Trophoblast cell (in vitro differentiated cells and primary cell): ENCODE measurements at regions not wholly inside any gene's neighbourhood (a gene's known extent, or its start where the extent isn't known, plus 50 kb on each side); places are given as distances from the start of the nearest gene placed in this dataset.

ENCODE experiments used
- DNase-seq, 2 donors: peaks; one replicate each; pipeline ENCODE4 v3.0.0-alpha.2; 2016
- H2AFZ ChIP-seq: 2 replicates; pipeline ENCODE4 v1.6.1; 2013; ENCODE audit warnings: low read length, moderate library complexity, mild to moderate bottlenecking; ENCODE audit not compliant: insufficient read depth, poor library complexity
- H2AK5ac ChIP-seq: 2 replicates; pipeline ENCODE4 v1.6.1; 2013; ENCODE audit warnings: mild to moderate bottlenecking, low read length
- H2BK120ac ChIP-seq: 2 replicates; pipeline ENCODE4 v1.6.1; 2013; ENCODE audit warnings: low read length, mild to moderate bottlenecking, moderate library complexity; ENCODE audit not compliant: insufficient read depth, poor library complexity
- H2BK12ac ChIP-seq: 2 replicates; pipeline ENCODE4 v1.6.1; 2013; ENCODE audit warnings: mild to moderate bottlenecking, low read length, moderate library complexity
- H2BK5ac ChIP-seq: 2 replicates; pipeline ENCODE4 v1.6.1; 2013; ENCODE audit warnings: low read length, low read depth, moderate library complexity, mild to moderate bottlenecking; ENCODE audit not compliant: poor library complexity
- H3K14ac ChIP-seq: 2 replicates; pipeline ENCODE4 v1.6.1; 2013; ENCODE audit warnings: mild to moderate bottlenecking, low read length
- H3K18ac ChIP-seq: 2 replicates; pipeline ENCODE4 v1.6.1; 2013; ENCODE audit warnings: mild to moderate bottlenecking, low read length
- H3K23ac ChIP-seq: 2 replicates; pipeline ENCODE4 v1.6.1; 2013; ENCODE audit warnings: low read length
- H3K27ac ChIP-seq: 2 replicates; pipeline ENCODE4 v1.5.1; 2013; ENCODE audit warnings: low read depth, mild to moderate bottlenecking, inconsistent platforms, low read length, moderate library complexity
- H3K27me3 ChIP-seq: 2 replicates; pipeline ENCODE4 v1.6.1; 2013; ENCODE audit warnings: inconsistent platforms, mild to moderate bottlenecking, low read length, moderate library complexity; ENCODE audit not compliant: insufficient read depth
- H3K36me3 ChIP-seq, 2 experiments: 1 replicate in 1 of 2; 2 replicates in 1 of 2; pipeline ENCODE4 v1.6.1; 2013; ENCODE audit warnings: low read length in 2 of 2, mild to moderate bottlenecking in 2 of 2, moderate library complexity in 1 of 2; ENCODE audit not compliant: insufficient read depth in 2 of 2, control insufficient read depth in 1 of 2
- H3K4ac ChIP-seq: 2 replicates; pipeline ENCODE4 v1.6.1; 2013; ENCODE audit warnings: low read depth, mild to moderate bottlenecking, low read length, moderate library complexity
- H3K4me1 ChIP-seq, 2 experiments: 1 replicate in 1 of 2; 2 replicates in 1 of 2; pipeline ENCODE4 v1.6.1; 2013; ENCODE audit warnings: low read length in 2 of 2, mild to moderate bottlenecking in 2 of 2, moderate library complexity in 1 of 2; ENCODE audit not compliant: insufficient read depth in 2 of 2, control insufficient read depth in 1 of 2
- H3K4me2 ChIP-seq: 2 replicates; pipeline ENCODE4 v1.6.1; 2013; ENCODE audit warnings: inconsistent platforms, mild to moderate bottlenecking, low read length, moderate library complexity
- H3K4me3 ChIP-seq: 2 replicates; pipeline ENCODE4 v1.5.1; 2013; ENCODE audit warnings: mild to moderate bottlenecking, low read depth, low read length, inconsistent platforms
- H3K79me1 ChIP-seq: one replicate; pipeline ENCODE4 v1.6.1; 2013; ENCODE audit warnings: low read length
- H3K79me2 ChIP-seq: 2 replicates; pipeline ENCODE4 v1.6.1; 2013; ENCODE audit warnings: low read length, mild to moderate bottlenecking; ENCODE audit not compliant: control insufficient read depth, insufficient read depth, poor library complexity
- H3K9ac ChIP-seq: 2 replicates; pipeline ENCODE4 v1.6.1; 2013; ENCODE audit warnings: mild to moderate bottlenecking, low read length
- H3K9me3 ChIP-seq: 2 replicates; pipeline ENCODE4 v1.6.1; 2013; ENCODE audit warnings: low read depth, mild to moderate bottlenecking, control low read depth, inconsistent platforms, low read length; ENCODE audit not compliant: insufficient read depth
- H4K12ac ChIP-seq: 2 replicates; pipeline ENCODE4 v1.6.1; 2013; ENCODE audit warnings: low read depth, mild to moderate bottlenecking, low read length, moderate library complexity
- H4K8ac ChIP-seq: 2 replicates; pipeline ENCODE4 v1.6.1; 2013; ENCODE audit warnings: low read depth, mild to moderate bottlenecking, low read length, moderate library complexity
- H4K91ac ChIP-seq: one replicate; pipeline ENCODE4 v1.6.1; 2013; ENCODE audit warnings: low read depth, mild to moderate bottlenecking, low read length, moderate library complexity
- WGBS: extraction: QIAGEN DNeasy Blood & Tissue Kit; methylation state at CpG from one replicate; pipeline ENCODE4 v1.1.7; 2013; ENCODE audit warnings: missing lambda C conversion rate; ENCODE audit not compliant: insufficient read length, insufficient coverage; ENCODE audit errors: extremely low coverage; 5-methylcytosine and 5-hydroxymethylcytosine counted together

GRCh38 chr1:81007024-81007423 lies 793.7 kb upstream of the ADGRL2 start:
- Histone ChIP-seq H2BK12ac (no peak overlapping the region), H3K4ac (no peak overlapping the region), H3K79me1 (peaks cover 3% of the 10 kb centered on the region), H3K23ac (no peak overlapping the region), H4K12ac (no peak overlapping the region), H3K27ac (peak overlapping the region; percentile 69), H3K18ac (no peak overlapping the region), H3K27me3 (no peaks in the 10 kb centered on the region), H3K4me2 (no peak overlapping the region), H2BK120ac (no peak overlapping the region), H4K8ac (no peak overlapping the region), H3K36me3 (no peaks in the 10 kb centered on the region), H3K4me3 (no peak overlapping the region), H4K91ac (no peak overlapping the region), H3K4me1 (peaks cover 3% of the 10 kb centered on the region in 2 experiments), H2AK5ac (no peak overlapping the region), H3K79me2 (no peaks in the 10 kb centered on the region), H3K14ac (no peak overlapping the region), H3K9ac (no peak overlapping the region), H2AFZ (no peak overlapping the region), H2BK5ac (no peak overlapping the region), H3K9me3 (no peaks in the 10 kb centered on the region)
- peak; percentile 7 to 76 for DNase-seq
- no CpG with 5 or more reads among the region's 3 CpGs for whole genome bisulfite sequencing

- no peak overlapping the region for H3K4ac ChIP-seq
- peaks cover 3% of the 10 kb centered on the region in 2 experiments for H3K4me1 ChIP-seq
- no peak overlapping the region for H4K91ac ChIP-seq
- H3K9ac ChIP-seq = no peak overlapping the region
- no peak overlapping the region for H2BK120ac ChIP-seq
- H3K4me2 ChIP-seq = no peak overlapping the region
- H2AFZ ChIP-seq = no peak overlapping the region
- no peaks in the 10 kb centered on the region for H3K79me2 ChIP-seq
- H3K9me3 ChIP-seq = no peaks in the 10 kb centered on the region
- DNase-seq = no peak
- no peak overlapping the region for H3K27ac ChIP-seq
- H3K14ac ChIP-seq = no peak overlapping the region
- peaks cover 3% of the 10 kb centered on the region for H3K79me1 ChIP-seq
- H3K27me3 ChIP-seq = no peaks in the 10 kb centered on the region
- no peak overlapping the region for H3K4me3 ChIP-seq
- no peak overlapping the region for H4K12ac ChIP-seq
- H2BK12ac ChIP-seq = no peak overlapping the region
- no peak overlapping the region for H2AK5ac ChIP-seq
- H3K36me3 ChIP-seq = no peaks in the 10 kb centered on the region
- H4K8ac ChIP-seq = no peak overlapping the region
- no peak overlapping the region for H3K23ac ChIP-seq
- WGBS = no CpG with 5 or more reads among the region's 5 CpGs
- no peak overlapping the region for H2BK5ac ChIP-seq
- no peak overlapping the region for H3K18ac ChIP-seq
Measured at GRCh38 chr1:81006502-81006901, 794.2 kb upstream of the ADGRL2 start.

- peaks cover 3% of the 10 kb centered on the region for H3K79me1 ChIP-seq
- no peak overlapping the region for H3K14ac ChIP-seq
- no peaks in the 10 kb centered on the region for H3K27me3 ChIP-seq
- H3K27ac ChIP-seq = no peak overlapping the region
- no peak overlapping the region for H3K4me2 ChIP-seq
- peaks cover 2% of the 10 kb centered on the region for H3K9me3 ChIP-seq
- H2AFZ ChIP-seq = no peak overlapping the region
- DNase-seq = no peak
- no peak overlapping the region for H2BK5ac ChIP-seq
- H3K4me3 ChIP-seq = no peak overlapping the region
- H3K18ac ChIP-seq = no peak overlapping the region
- peaks cover 3% of the 10 kb centered on the region in 2 experiments for H3K4me1 ChIP-seq
- H3K9ac ChIP-seq = no peak overlapping the region
- H2AK5ac ChIP-seq = no peak overlapping the region
- H4K91ac ChIP-seq = no peak overlapping the region
- no peak overlapping the region for H3K4ac ChIP-seq
- H4K8ac ChIP-seq = no peak overlapping the region
- no peak overlapping the region for H4K12ac ChIP-seq
- H3K36me3 ChIP-seq = no peaks in the 10 kb centered on the region
- no peak overlapping the region for H2BK120ac ChIP-seq
- WGBS = no CpG with 5 or more reads among the region's 4 CpGs
- no peak overlapping the region for H2BK12ac ChIP-seq
- no peaks in the 10 kb centered on the region for H3K79me2 ChIP-seq
- no peak overlapping the region for H3K23ac ChIP-seq
Measured at GRCh38 chr1:81004011-81004410, 796.7 kb upstream of the ADGRL2 start.

DNA sequence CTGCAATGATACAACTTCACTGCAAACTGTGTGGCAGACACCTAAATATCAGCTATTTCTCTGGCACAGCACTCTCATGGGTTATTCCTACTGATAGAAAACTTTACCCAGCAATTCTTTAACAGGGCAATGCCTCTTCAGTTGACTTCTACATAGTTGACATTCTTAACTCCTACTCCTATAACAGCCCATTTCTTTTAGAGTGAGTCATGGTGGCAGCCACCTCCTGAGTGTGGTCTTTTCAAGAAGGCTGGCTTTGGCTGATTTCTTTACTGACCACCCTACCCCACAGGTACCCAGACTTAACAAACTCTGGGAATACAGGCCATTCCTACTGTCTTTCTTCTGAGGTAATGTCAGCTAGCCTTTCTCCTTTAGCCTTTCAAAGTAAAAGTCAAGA lies 805.8 kb upstream of the ADGRL2 start:
- Histone ChIP-seq H3K27ac (peak overlapping the region; percentile 24), H2AK5ac (no peak overlapping the region), H3K4me2 (no peak overlapping the region), H3K4me1 (peaks cover 0 to 2% of the 10 kb centered on the region in 2 experiments), H3K9ac (no peak overlapping the region), H3K4me3 (no peak overlapping the region), H4K91ac (no peak overlapping the region), H4K12ac (no peak overlapping the region), H2BK5ac (no peak overlapping the region), H3K23ac (no peak overlapping the region), H3K14ac (no peak overlapping the region), H3K79me1 (peaks cover 1% of the 10 kb centered on the region), H2BK120ac (no peak overlapping the region), H3K4ac (no peak overlapping the region), H3K27me3 (no peaks in the 10 kb centered on the region), H3K36me3 (no peaks in the 10 kb centered on the region), H2AFZ (no peak overlapping the region), H3K9me3 (no peaks in the 10 kb centered on the region), H3K18ac (no peak overlapping the region), H3K79me2 (no peaks in the 10 kb centered on the region), H4K8ac (no peak overlapping the region), H2BK12ac (no peak overlapping the region)
- peak in 1 of 2 donors; percentile 43 for DNase-seq
